K562 (cell line): ENCODE measurements at regions not wholly inside any gene's neighbourhood (a gene's known extent, or its start where the extent isn't known, plus 50 kb on each side); places are given as distances from the start of the nearest gene placed in this dataset.

Source experiments
- CTCF ChIP-seq, 3 experiments: IDR thresholded peaks in 2 of 3; conservative IDR thresholded peaks in 1 of 3; 2 replicates each; pipeline ENCODE4 v1.5.1; 2011 to 2012; ENCODE audit warnings: low read length in 3 of 3, mild to moderate bottlenecking in 3 of 3, control low read depth in 2 of 3, improper control_type of control experiment in 1 of 3, inconsistent platforms in 1 of 3, low read depth in 1 of 3, mixed read lengths in 1 of 3, moderate library complexity in 1 of 3; ENCODE audit not compliant: insufficient read depth in 2 of 3
- EP300 ChIP-seq: IDR thresholded peaks from 2 replicates; pipeline ENCODE4 v1.6.1; 2012; ENCODE audit warnings: low read length, improper control_type of control experiment
- EZH2 ChIP-seq: IDR thresholded peaks from 2 replicates; pipeline ENCODE4 v1.6.1; 2012; ENCODE audit warnings: low read depth, mild to moderate bottlenecking, inconsistent platforms, low read length, borderline replicate concordance
- GTF2A2 ChIP-seq: IDR thresholded peaks from 2 replicates; pipeline ENCODE4 v1.6.1; 2016; ENCODE audit warnings: mild to moderate bottlenecking, missing genetic modification characterization, missing compliant biosample characterization
- HMGXB4 ChIP-seq: sonication (generic); formaldehyde crosslinking; IDR thresholded peaks from 2 replicates; pipeline ENCODE4 v1.8.1; 2023; ENCODE audit warnings: mild to moderate bottlenecking, missing genetic modification reagents
- POLR2A ChIP-seq: fragments of 450-650 bp; conservative IDR thresholded peaks from 2 replicates; pipeline ENCODE4 v1.6.1; 2016
- POLR2AphosphoS5 ChIP-seq: IDR thresholded peaks from 2 replicates; pipeline ENCODE4 v1.6.1; 2011; ENCODE audit warnings: mild to moderate bottlenecking, low read depth, low read length, moderate library complexity; ENCODE audit not compliant: control insufficient read depth, insufficient read depth
- SETDB1 ChIP-seq: IDR thresholded peaks from one replicate; pipeline ENCODE4 v1.6.1; 2012; ENCODE audit warnings: low read length, control low read depth, inconsistent platforms
- SRSF1 ChIP-seq: fragments of 200-400 bp; formaldehyde crosslinking; IDR thresholded peaks from 2 replicates; pipeline ENCODE4 v1.6.1; 2017; ENCODE audit warnings: mild to moderate bottlenecking, low read depth, low read length, moderate library complexity
- ZFX ChIP-seq: sonication (generic); formaldehyde crosslinking; IDR thresholded peaks from 2 replicates; pipeline ENCODE4 v1.8.0; 2022; ENCODE audit warnings: mild to moderate bottlenecking, missing genetic modification reagents, moderate library complexity
- ZNF224 ChIP-seq: sonication (generic); formaldehyde crosslinking; IDR thresholded peaks from 2 replicates; pipeline ENCODE4 v1.8.0; 2022; ENCODE audit warnings: mild to moderate bottlenecking, missing genetic modification reagents

- TF ChIP-seq POLR2A (no peak), CTCF (IDR thresholded peaks at IDR 0.05 in 2 of 3, conservative IDR thresholded peaks at IDR 0.05 in 1 of 3; ENCODE audit: insufficient read depth in 2 of 3, low read depth in 1 of 3, low read length in 3 of 3) (no peak), HMGXB4 (no peak), EP300 (no peak), SRSF1 (no peak), SETDB1 (no peak), POLR2AphosphoS5 (no peak), EZH2 (no peak), ZNF224 (CRISPR knock-in tag) (no peak), ZFX (CRISPR knock-in tag) (no peak), GTF2A2 (tag) (no peak)
These were observed 95.1 kb upstream of the CCDC71L start for GRCh38 chr7:106756071-106756470.
